ENCODE measurements at regions not wholly inside any gene's neighbourhood (a gene's known extent, or its start where the extent isn't known, plus 50 kb on each side); places are given as distances from the start of the nearest gene placed in this dataset.

DNA sequence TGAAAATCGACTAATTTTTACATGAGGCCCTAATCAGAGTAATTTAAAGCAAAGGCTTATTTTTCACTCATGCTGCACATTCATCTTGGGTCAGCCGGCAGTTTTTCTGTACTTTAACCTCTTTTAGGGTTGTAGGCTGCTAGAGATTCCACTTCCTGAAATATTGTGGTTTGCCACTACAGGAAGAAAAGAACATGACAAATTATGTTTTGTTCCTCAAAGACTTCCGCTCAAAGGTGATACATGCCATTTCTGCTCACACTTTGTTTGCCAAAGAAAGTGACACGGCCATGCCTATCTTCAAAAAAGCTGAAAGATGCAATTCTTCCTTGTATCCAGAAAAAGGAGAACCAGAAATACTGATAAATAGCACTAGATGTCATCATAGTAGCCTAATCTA, 183.4 kb upstream of the PPFIA2 start:
- no peak for FAIRE-seq
- TF ChIP-seq POLR2AphosphoS5 (IDR thresholded peaks at IDR 0.05; ENCODE audit: low read depth, low read length) (no peak), SPI1 (IDR thresholded peaks at IDR 0.05; ENCODE audit: low read depth, low read length) (peak; percentile 31; the same call in 1 of the 2 replicates)

DNA sequence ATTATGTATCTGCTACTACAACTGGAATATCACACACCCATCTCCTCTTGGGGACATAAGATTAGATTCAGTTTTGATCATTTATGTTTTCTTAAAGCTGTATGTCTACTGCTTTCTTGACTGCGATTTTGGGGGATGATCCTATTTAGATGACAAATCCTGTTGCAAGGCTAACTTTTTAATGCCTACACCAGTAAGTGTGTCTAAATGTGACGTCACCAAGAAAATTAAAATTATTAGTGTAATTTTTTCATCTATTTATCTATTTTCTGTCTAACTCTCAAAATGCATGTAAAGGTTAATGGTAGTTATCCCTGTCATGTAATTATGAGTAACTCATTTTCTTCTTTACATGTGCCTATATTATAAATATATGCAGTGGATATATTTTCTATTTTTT, 170.9 kb upstream of the PPFIA2 start:
- no peak for TF ChIP-seq POLR2A (IDR thresholded peaks at IDR 0.05; ENCODE audit: low read depth, low read length)
- no peak for DNase-seq (ENCODE audit: insufficient read length, low spot score)
- no peak for FAIRE-seq

More for the DNA sequence above, 183.4 kb upstream of the PPFIA2 start:
- DNase-seq (ENCODE audit: insufficient read length, low spot score): no peak

DNA sequence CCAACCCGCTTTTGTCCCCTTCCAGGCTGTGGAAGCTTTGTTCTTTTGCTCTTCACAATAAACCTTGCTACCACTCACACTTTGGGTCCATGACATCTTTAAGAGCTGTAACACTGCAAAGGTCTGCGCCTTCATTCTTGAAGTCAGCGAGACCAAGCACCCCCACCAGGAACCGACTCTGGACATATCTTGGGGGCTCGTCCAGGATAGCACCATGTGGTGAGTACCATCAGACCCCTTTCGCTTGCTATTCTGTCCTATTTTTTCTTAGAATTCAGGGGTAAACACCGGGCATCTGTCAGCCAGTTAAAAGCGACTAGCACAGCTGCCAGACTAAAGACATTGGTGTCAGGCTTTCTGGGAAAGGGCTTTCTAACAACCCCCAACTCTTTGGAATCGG, 137.6 kb upstream of the PPFIA2 start:
- DNase-seq (ENCODE audit: insufficient read length, low spot score) (no peak), FAIRE-seq (no peak)
- no peak for TF ChIP-seq SPI1 (IDR thresholded peaks at IDR 0.05; ENCODE audit: low read depth, low read length)
- no peak for TF ChIP-seq PAX5 (IDR thresholded peaks at IDR 0.05; ENCODE audit: insufficient read depth, low read length, severe bottlenecking)
- TF ChIP-seq POLR2AphosphoS5 (IDR thresholded peaks at IDR 0.05; ENCODE audit: low read depth, low read length): no peak
- TF ChIP-seq TAF1 (IDR thresholded peaks at IDR 0.05; ENCODE audit: low read depth, low read length): no peak
- no peak for TF ChIP-seq POLR2A (IDR thresholded peaks at IDR 0.05; ENCODE audit: low read depth, low read length)
- no peak for TF ChIP-seq POU2F2 (IDR thresholded peaks at IDR 0.05; ENCODE audit: low read depth, low read length)

DNA sequence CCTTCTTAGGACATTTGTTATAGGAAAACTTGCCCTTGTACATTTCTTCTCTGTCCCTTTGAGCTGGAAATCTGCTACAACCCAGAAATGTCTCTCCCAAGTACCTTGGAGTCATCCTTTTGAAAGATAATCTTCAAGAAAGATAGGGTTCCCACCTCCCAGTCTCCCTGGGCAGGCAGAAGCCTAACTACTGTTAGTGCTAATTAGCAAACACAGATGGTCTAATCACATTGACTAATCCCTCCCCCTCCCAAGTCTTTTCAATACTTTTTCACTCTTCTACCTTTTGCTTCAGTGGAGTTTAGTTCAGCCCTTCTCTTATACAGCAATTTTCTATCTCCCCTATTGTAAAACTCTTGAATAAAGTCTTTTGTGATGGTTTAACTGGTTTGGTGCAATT, 129.8 kb upstream of the PPFIA2 start:
- DNase-seq (ENCODE audit: insufficient read length, low spot score) (no peak), FAIRE-seq (no peak)
- TF ChIP-seq POU2F2 (IDR thresholded peaks at IDR 0.05; ENCODE audit: low read depth, low read length) (no peak), POLR2A (IDR thresholded peaks at IDR 0.05; ENCODE audit: low read depth, low read length) (no peak), PAX5 (IDR thresholded peaks at IDR 0.05; ENCODE audit: insufficient read depth, low read length, severe bottlenecking) (no peak), POLR2AphosphoS5 (IDR thresholded peaks at IDR 0.05; ENCODE audit: low read depth, low read length) (no peak), TAF1 (IDR thresholded peaks at IDR 0.05; ENCODE audit: low read depth, low read length) (no peak), SPI1 (IDR thresholded peaks at IDR 0.05; ENCODE audit: low read depth, low read length) (no peak)

DNA sequence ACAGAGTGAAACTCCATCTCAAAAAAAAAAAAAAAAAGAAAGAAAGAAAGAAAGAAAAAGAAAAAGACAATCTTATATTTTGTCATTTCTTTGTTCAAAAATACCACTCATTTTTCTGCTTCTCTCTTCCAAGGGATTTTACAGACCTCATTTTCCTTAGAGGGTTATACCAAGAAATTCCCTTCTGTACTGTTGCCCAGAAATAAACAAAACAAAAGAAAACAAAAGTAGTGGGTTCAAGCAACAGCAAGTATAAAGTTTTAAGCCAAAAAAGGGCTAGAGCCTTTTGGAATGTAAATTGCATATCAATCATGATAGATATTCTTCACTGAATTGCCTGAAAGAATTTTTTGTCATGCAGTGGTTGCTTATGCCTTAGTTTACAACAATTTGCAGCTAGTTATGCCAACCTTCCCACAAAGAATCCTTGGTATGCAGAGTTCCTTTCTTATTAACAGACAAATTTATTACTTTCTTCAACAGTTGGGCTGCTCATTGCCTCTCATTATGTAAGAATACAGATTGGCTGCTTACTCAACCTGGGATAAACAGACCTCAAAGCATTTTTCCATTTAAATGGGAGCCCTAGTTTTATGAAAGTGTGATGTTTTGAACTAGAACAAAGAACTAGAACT, 129.1 kb upstream of the PPFIA2 start:
- TF ChIP-seq POU2F2 (IDR thresholded peaks at IDR 0.05; ENCODE audit: low read depth, low read length): no peak
- no peak for TF ChIP-seq SPI1 (IDR thresholded peaks at IDR 0.05; ENCODE audit: low read depth, low read length)
- no peak for TF ChIP-seq TAF1 (IDR thresholded peaks at IDR 0.05; ENCODE audit: low read depth, low read length)
- no peak for TF ChIP-seq PAX5 (IDR thresholded peaks at IDR 0.05; ENCODE audit: insufficient read depth, low read length, severe bottlenecking)
- TF ChIP-seq POLR2A (IDR thresholded peaks at IDR 0.05; ENCODE audit: low read depth, low read length): no peak
- no peak for TF ChIP-seq POLR2AphosphoS5 (IDR thresholded peaks at IDR 0.05; ENCODE audit: low read depth, low read length)
- FAIRE-seq (no peak), DNase-seq (ENCODE audit: insufficient read length, low spot score) (no peak)

DNA sequence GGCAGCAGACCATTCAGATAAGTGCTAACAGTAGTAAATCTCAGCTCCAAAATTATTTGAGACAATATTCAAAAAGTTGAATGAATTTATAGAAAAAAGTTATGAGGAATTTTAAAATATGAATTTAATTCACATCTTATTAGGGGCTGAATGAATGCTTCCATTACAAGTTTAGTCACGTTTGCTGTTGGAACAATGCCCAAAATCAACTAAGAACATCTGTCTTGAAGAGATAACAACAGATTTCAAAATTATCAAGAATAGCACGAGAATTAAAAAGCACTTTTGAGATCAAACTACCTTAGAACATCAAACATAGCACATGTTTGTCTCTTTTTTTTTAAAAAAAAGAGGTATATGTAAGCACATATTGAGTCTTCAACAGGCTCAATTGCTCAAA, 115.4 kb upstream of the PPFIA2 start:
- DNase-seq (ENCODE audit: insufficient read length, low spot score): no peak
- TF ChIP-seq SPI1 (IDR thresholded peaks at IDR 0.05; ENCODE audit: low read depth, low read length) (no peak), TAF1 (IDR thresholded peaks at IDR 0.05; ENCODE audit: low read depth, low read length) (no peak), POU2F2 (IDR thresholded peaks at IDR 0.05; ENCODE audit: low read depth, low read length) (no peak), POLR2AphosphoS5 (IDR thresholded peaks at IDR 0.05; ENCODE audit: low read depth, low read length) (no peak), PAX5 (IDR thresholded peaks at IDR 0.05; ENCODE audit: insufficient read depth, low read length, severe bottlenecking) (no peak), POLR2A (IDR thresholded peaks at IDR 0.05; ENCODE audit: low read depth, low read length) (no peak)

DNA sequence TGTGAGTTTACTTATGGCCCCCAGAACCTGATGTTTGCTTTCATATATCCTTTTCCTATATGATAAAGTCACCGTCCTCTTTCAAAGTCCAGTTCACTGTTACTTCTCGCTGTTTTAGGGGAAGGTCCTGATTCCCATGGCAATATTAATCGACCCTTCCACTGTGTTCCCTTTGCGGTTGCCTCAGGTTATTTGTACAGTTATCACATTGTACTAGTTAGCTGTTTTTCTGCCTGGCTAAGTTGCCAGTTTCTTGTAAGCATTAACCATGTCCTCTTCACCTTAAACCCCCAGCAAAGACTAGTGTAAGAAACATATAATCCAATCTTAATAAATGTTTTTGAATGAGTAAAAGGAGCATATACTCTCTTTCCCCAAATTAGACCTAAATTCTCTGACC, 115.0 kb upstream of the PPFIA2 start:
- no peak for TF ChIP-seq POLR2AphosphoS5 (IDR thresholded peaks at IDR 0.05; ENCODE audit: low read depth, low read length)
- no peak for TF ChIP-seq POLR2A (IDR thresholded peaks at IDR 0.05; ENCODE audit: low read depth, low read length)
- TF ChIP-seq PAX5 (IDR thresholded peaks at IDR 0.05; ENCODE audit: insufficient read depth, low read length, severe bottlenecking): no peak
- no peak for TF ChIP-seq POU2F2 (IDR thresholded peaks at IDR 0.05; ENCODE audit: low read depth, low read length)
- TF ChIP-seq TAF1 (IDR thresholded peaks at IDR 0.05; ENCODE audit: low read depth, low read length): no peak
- TF ChIP-seq SPI1 (IDR thresholded peaks at IDR 0.05; ENCODE audit: low read depth, low read length): no peak
- FAIRE-seq (no peak), DNase-seq (ENCODE audit: insufficient read length, low spot score) (no peak)

More for the DNA sequence above, 115.4 kb upstream of the PPFIA2 start:
- no peak for FAIRE-seq

DNA sequence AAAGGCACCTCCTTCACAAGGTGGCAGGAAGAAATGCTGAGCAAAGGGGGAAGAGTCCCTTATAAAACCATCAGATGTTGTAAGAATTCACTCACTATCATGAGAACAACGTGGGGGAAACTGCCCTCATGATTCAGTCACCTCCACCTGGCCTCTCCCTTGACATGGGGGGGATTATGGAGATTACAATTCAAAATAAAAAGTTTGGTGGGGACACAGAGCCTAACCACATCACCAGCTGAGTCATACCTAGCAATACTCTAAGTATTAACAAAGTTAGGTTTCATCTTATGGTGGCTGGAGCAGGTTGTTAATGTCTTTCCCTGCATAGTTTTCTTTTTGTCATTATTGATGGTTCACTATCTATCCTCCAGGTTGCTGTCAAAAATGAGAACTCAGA, 113.2 kb upstream of the PPFIA2 start:
- FAIRE-seq (no peak), DNase-seq (ENCODE audit: insufficient read length, low spot score) (no peak)
- TF ChIP-seq POU2F2 (IDR thresholded peaks at IDR 0.05; ENCODE audit: low read depth, low read length) (no peak), PAX5 (IDR thresholded peaks at IDR 0.05; ENCODE audit: insufficient read depth, low read length, severe bottlenecking) (no peak), TAF1 (IDR thresholded peaks at IDR 0.05; ENCODE audit: low read depth, low read length) (no peak), SPI1 (IDR thresholded peaks at IDR 0.05; ENCODE audit: low read depth, low read length) (no peak), POLR2AphosphoS5 (IDR thresholded peaks at IDR 0.05; ENCODE audit: low read depth, low read length) (no peak)

DNA sequence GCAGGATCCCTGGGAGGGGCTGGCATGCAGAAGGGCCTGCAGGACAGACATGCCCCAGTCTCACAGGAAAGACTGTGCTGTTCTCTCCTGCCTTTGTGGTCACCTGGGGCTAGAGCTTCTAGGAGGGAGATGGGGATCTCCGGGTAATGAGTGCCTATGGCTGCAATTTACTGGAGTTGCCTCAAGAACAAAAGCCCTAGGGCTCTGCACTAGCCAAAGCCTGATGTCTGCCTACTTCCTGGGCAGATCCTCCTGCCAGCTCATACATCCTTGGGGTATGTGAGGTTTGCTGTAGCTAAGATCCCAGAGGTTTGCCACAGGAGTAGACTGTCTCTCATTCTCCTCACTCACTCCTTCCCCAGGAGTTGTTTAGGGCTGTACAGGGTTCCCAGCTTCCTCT, 106.9 kb upstream of the PPFIA2 start:
- DNase-seq (ENCODE audit: insufficient read length, low spot score): no peak
- no peak for TF ChIP-seq POU2F2 (IDR thresholded peaks at IDR 0.05; ENCODE audit: low read depth, low read length)
- TF ChIP-seq SPI1 (IDR thresholded peaks at IDR 0.05; ENCODE audit: low read depth, low read length): no peak
- TF ChIP-seq TAF1 (IDR thresholded peaks at IDR 0.05; ENCODE audit: low read depth, low read length): no peak
- no peak for TF ChIP-seq POLR2AphosphoS5 (IDR thresholded peaks at IDR 0.05; ENCODE audit: low read depth, low read length)
- TF ChIP-seq PAX5 (IDR thresholded peaks at IDR 0.05; ENCODE audit: insufficient read depth, low read length, severe bottlenecking): no peak
- no peak for TF ChIP-seq POLR2A (IDR thresholded peaks at IDR 0.05; ENCODE audit: low read depth, low read length)
- FAIRE-seq: no peak

DNA sequence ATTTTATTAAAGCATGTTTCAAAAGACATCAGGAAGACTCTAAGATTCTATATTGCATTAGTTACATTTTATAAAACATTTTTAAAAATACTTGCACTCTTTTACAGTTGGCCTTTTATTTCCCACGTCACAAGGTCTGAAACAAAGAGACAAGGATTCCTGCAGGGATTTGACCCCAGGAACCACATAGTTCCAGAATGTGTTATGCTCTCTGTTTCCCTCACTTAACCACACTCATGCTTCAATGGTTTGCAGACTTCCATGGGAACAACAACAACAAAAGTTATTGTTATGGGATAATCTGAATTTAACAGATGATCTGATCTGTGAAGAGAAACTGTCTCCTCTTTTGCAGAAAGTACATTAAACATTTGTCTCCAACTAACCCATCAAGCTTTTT, 104.3 kb upstream of the PPFIA2 start:
- TF ChIP-seq PAX5 (IDR thresholded peaks at IDR 0.05; ENCODE audit: insufficient read depth, low read length, severe bottlenecking): no peak
- TF ChIP-seq SPI1 (IDR thresholded peaks at IDR 0.05; ENCODE audit: low read depth, low read length): no peak
- no peak for TF ChIP-seq POLR2A (IDR thresholded peaks at IDR 0.05; ENCODE audit: low read depth, low read length)
- no peak for TF ChIP-seq POLR2AphosphoS5 (IDR thresholded peaks at IDR 0.05; ENCODE audit: low read depth, low read length)
- TF ChIP-seq TAF1 (IDR thresholded peaks at IDR 0.05; ENCODE audit: low read depth, low read length): no peak
- TF ChIP-seq POU2F2 (IDR thresholded peaks at IDR 0.05; ENCODE audit: low read depth, low read length): no peak
- DNase-seq (ENCODE audit: insufficient read length, low spot score) (no peak), FAIRE-seq (no peak)

All from GM12891 (cell line).